Endodermal cell (in vitro differentiated cells): ENCODE measurements at regions not wholly inside any gene's neighbourhood (a gene's known extent, or its start where the extent isn't known, plus 50 kb on each side); places are given as distances from the start of the nearest gene placed in this dataset.

Source experiments
- DNase-seq: peaks from one replicate; pipeline ENCODE4 v3.0.0-alpha.2; 2017
- H3K27ac ChIP-seq: 2 replicates; pipeline ENCODE4 v1.5.1; 2013; ENCODE audit warnings: mild to moderate bottlenecking, low read depth, low read length, moderate library complexity
- H3K27me3 ChIP-seq: 2 replicates; pipeline ENCODE4 v1.6.1; 2013; ENCODE audit warnings: mild to moderate bottlenecking, low read length, moderate library complexity; ENCODE audit not compliant: insufficient read depth, control insufficient read depth, poor library complexity, severe bottlenecking
- H3K36me3 ChIP-seq: 2 replicates; pipeline ENCODE4 v1.7.0; 2013; ENCODE audit warnings: mild to moderate bottlenecking, low read length, moderate library complexity; ENCODE audit not compliant: control insufficient read depth, insufficient read depth
- H3K4me1 ChIP-seq: one replicate; pipeline ENCODE4 v1.7.0; 2013; ENCODE audit warnings: low read length; ENCODE audit not compliant: control insufficient read depth, insufficient read depth
- H3K4me3 ChIP-seq: 2 replicates; pipeline ENCODE4 v1.5.1; 2013; ENCODE audit warnings: mild to moderate bottlenecking, low read length, moderate library complexity
- H3K9ac ChIP-seq: 2 replicates; pipeline ENCODE4 v1.6.1; 2013; ENCODE audit warnings: mild to moderate bottlenecking, low read length, moderate library complexity; ENCODE audit not compliant: poor library complexity, severe bottlenecking; ENCODE audit errors: extremely low read depth
- H3K9me3 ChIP-seq: 2 replicates; pipeline ENCODE4 v1.6.1; 2013; ENCODE audit warnings: mild to moderate bottlenecking, low read length, moderate library complexity; ENCODE audit not compliant: control insufficient read depth
- H3K27ac Mint-ChIP-seq: 2 replicates; pipeline ENCODE4 v1.8.0; 2020; ENCODE audit warnings: mixed read lengths
- H3K27me3 Mint-ChIP-seq: 2 replicates; pipeline ENCODE4 v1.8.0; 2021; ENCODE audit warnings: mild to moderate bottlenecking, mixed read lengths; ENCODE audit not compliant: insufficient read depth
- H3K36me3 Mint-ChIP-seq: 2 replicates; pipeline ENCODE4 v1.8.0; 2020; ENCODE audit warnings: low read depth, mixed read lengths
- H3K4me1 Mint-ChIP-seq: 2 replicates; pipeline ENCODE4 v1.8.0; 2020; ENCODE audit warnings: mixed read lengths
- H3K4me3 Mint-ChIP-seq: 2 replicates; pipeline ENCODE4 v1.8.0; 2020; ENCODE audit warnings: mild to moderate bottlenecking, moderate library complexity, mixed read lengths
- H3K9me3 Mint-ChIP-seq: 2 replicates; pipeline ENCODE4 v1.8.0; 2020; ENCODE audit warnings: mild to moderate bottlenecking, mixed read lengths
- CTCF ChIP-seq: fragments of 200-600 bp; sonication (generic); conservative IDR thresholded peaks from 2 replicates; pipeline ENCODE4 v1.5.0; 2021; ENCODE audit warnings: antibody characterized with exemption, mild to moderate bottlenecking
- WGBS, 2 experiments: methylation state at CpG; one replicate each; pipeline versions ENCODE4 v1.1.5 to v1.1.7; 2013; ENCODE audit warnings: missing lambda C conversion rate in 2 of 2, mixed read lengths in 1 of 2; ENCODE audit not compliant: insufficient coverage in 1 of 2, insufficient read length in 1 of 2; 5-methylcytosine and 5-hydroxymethylcytosine counted together

GRCh38 chr4:127080141-127080540 is 552.6 kb upstream of the INTU start:
- no peaks in the 10 kb centered on the region for H3K27me3 ChIP-seq
- no peak overlapping the region for H3K9ac ChIP-seq
- H3K27ac Mint-ChIP-seq, result no peak overlapping the region
- no peaks in the 10 kb centered on the region for H3K4me1 ChIP-seq
- no peak for TF ChIP-seq CTCF
- H3K4me3 Mint-ChIP-seq, result no peak overlapping the region
- H3K9me3 Mint-ChIP-seq, result no peaks in the 10 kb centered on the region
- no peak for DNase-seq
- H3K27me3 Mint-ChIP-seq, result no peaks in the 10 kb centered on the region
- no peaks in the 10 kb centered on the region for H3K36me3 ChIP-seq
- no peaks in the 10 kb centered on the region for H3K36me3 Mint-ChIP-seq
- H3K4me3 ChIP-seq, result no peak overlapping the region
- H3K27ac ChIP-seq, result no peak overlapping the region
- H3K4me1 Mint-ChIP-seq, result no peaks in the 10 kb centered on the region
- 88 to 100% methylated on average over 3 to 5 of the region's 5 CpGs for WGBS, 2 experiments
- H3K9me3 ChIP-seq, result no peaks in the 10 kb centered on the region

GRCh38 chr4:127081041-127081440 is 551.7 kb upstream of the INTU start:
- Histone ChIP-seq H3K9ac (no peak overlapping the region), H3K9me3 (peaks cover under 1% of the 10 kb centered on the region), H3K27me3 (no peaks in the 10 kb centered on the region), H3K27ac (no peak overlapping the region), H3K4me1 (no peaks in the 10 kb centered on the region), H3K4me3 (no peak overlapping the region), H3K36me3 (no peaks in the 10 kb centered on the region)
- Mint-ChIP-seq H3K9me3 (peaks cover 7% of the 10 kb centered on the region), H3K27me3 (no peaks in the 10 kb centered on the region), H3K4me1 (no peaks in the 10 kb centered on the region), H3K27ac (no peak overlapping the region), H3K36me3 (peaks cover 4% of the 10 kb centered on the region), H3K4me3 (no peak overlapping the region)
- DNase-seq, result no peak
- 90% methylated on average over 1 of the region's 1 CpG; no CpG with 5 or more reads in 1 of the 2 experiments for WGBS, 2 experiments
- no peak for TF ChIP-seq CTCF

- Mint-ChIP-seq H3K27me3 (no peaks in the 10 kb centered on the region), H3K4me3 (no peak overlapping the region), H3K36me3 (peaks cover 10% of the 10 kb centered on the region), H3K4me1 (no peaks in the 10 kb centered on the region), H3K27ac (no peak overlapping the region), H3K9me3 (peaks cover 25% of the 10 kb centered on the region)
- WGBS, 2 experiments, result 86% methylated on average over 1 of the region's 1 CpG; no CpG with 5 or more reads in 1 of the 2 experiments
- no peak for DNase-seq
- Histone ChIP-seq H3K9ac (no peak overlapping the region), H3K9me3 (peaks cover 19% of the 10 kb centered on the region), H3K27me3 (no peaks in the 10 kb centered on the region), H3K4me3 (no peak overlapping the region), H3K36me3 (no peaks in the 10 kb centered on the region), H3K4me1 (no peaks in the 10 kb centered on the region), H3K27ac (no peak overlapping the region)
- TF ChIP-seq CTCF, result no peak
These were observed 549.8 kb upstream of the INTU start for GRCh38 chr4:127082986-127083385.
